Suprapubic skin (tissue), 4 donors: ENCODE measurements at regions not wholly inside any gene's neighbourhood (a gene's known extent, or its start where the extent isn't known, plus 50 kb on each side); places are given as distances from the start of the nearest gene placed in this dataset.

ENCODE experiments used
- DNase-seq, 2 donors: peaks; one replicate each; pipeline ENCODE4 v3.0.0-alpha.2; 2019; ENCODE audit warnings: low spot score in 2 of 2
- H3K27ac ChIP-seq: fragments of 200-600 bp; sonication (generic); one replicate; pipeline ENCODE4 v1.5.1; 2019
- H3K27me3 ChIP-seq: fragments of 200-600 bp; sonication (generic); one replicate; pipeline ENCODE4 v1.5.1; 2019
- H3K36me3 ChIP-seq: fragments of 200-600 bp; sonication (generic); one replicate; pipeline ENCODE4 v1.5.1; 2019
- H3K4me1 ChIP-seq: fragments of 200-600 bp; sonication (generic); one replicate; pipeline ENCODE4 v1.5.1; 2019
- H3K4me3 ChIP-seq: fragments of 200-600 bp; sonication (generic); one replicate; pipeline ENCODE4 v1.5.1; 2019; ENCODE audit warnings: mild to moderate bottlenecking
- H3K9me3 ChIP-seq: fragments of 200-600 bp; sonication (generic); one replicate; pipeline ENCODE4 v1.5.1; 2019
- CTCF ChIP-seq, 2 donors: fragments of 200-600 bp in 1 of 2; fragments of 450-650 bp in 1 of 2; sonication (generic) in 1 of 2; IDR thresholded peaks; one replicate each; pipeline ENCODE4 v1.5.1; 2016 to 2019; ENCODE audit warnings: antibody characterized with exemption in 2 of 2, mild to moderate bottlenecking in 1 of 2, moderate library complexity in 1 of 2
- EP300 ChIP-seq: sonication (generic); formaldehyde crosslinking; IDR thresholded peaks from one replicate; pipeline ENCODE4 v1.6.1; 2017; ENCODE audit warnings: antibody characterized with exemption
- POLR2A ChIP-seq, 2 donors: fragments of 450-650 bp; IDR thresholded peaks; one replicate each; pipeline ENCODE4 v1.6.1; 2017; ENCODE audit warnings: antibody characterized with exemption in 2 of 2, mild to moderate bottlenecking in 2 of 2, moderate library complexity in 2 of 2
- POLR2AphosphoS5 ChIP-seq, 3 donors: sonication (generic); formaldehyde crosslinking; IDR thresholded peaks; one replicate each; pipeline ENCODE4 v1.6.1; 2017; ENCODE audit warnings: antibody characterized with exemption in 3 of 3
- WGBS: methylation state at CpG from one replicate; pipeline ENCODE4 v1.1.5; 2018; 5-methylcytosine and 5-hydroxymethylcytosine counted together

GRCh38 chr17:31731118-31731517, 127.9 kb downstream of the COPRS start:
- Histone ChIP-seq H3K4me1 (no peaks in the 10 kb centered on the region), H3K27ac (no peak overlapping the region)
- no peak for TF ChIP-seq POLR2AphosphoS5 (IDR thresholded peaks at IDR 0.05)
- no peak for TF ChIP-seq POLR2A (IDR thresholded peaks at IDR 0.05)
- no peak for TF ChIP-seq CTCF (IDR thresholded peaks at IDR 0.05)
- TF ChIP-seq EP300: no peak

GRCh38 chr17:31726980-31727427, 132.0 kb downstream of the COPRS start:
- WGBS: 78% methylated on average over 4 of the region's 4 CpGs
- peaks cover 4% of the 10 kb centered on the region for H3K4me1 ChIP-seq

More at GRCh38 chr17:31731118-31731517, 127.9 kb downstream of the COPRS start:
- H3K9me3 ChIP-seq: no peaks in the 10 kb centered on the region
- H3K4me3 ChIP-seq: no peak overlapping the region
- H3K36me3 ChIP-seq: no peaks in the 10 kb centered on the region
- no peaks in the 10 kb centered on the region for H3K27me3 ChIP-seq
- DNase-seq: peak in 1 of 2 donors; percentile 44
- 75% methylated on average over 3 of the region's 3 CpGs for WGBS

GRCh38 chr17:31724619-31725018, 134.4 kb downstream of the COPRS start:
- 83% methylated on average over 8 of the region's 8 CpGs for WGBS
- TF ChIP-seq EP300: no peak
- no peaks in the 10 kb centered on the region for H3K9me3 ChIP-seq
- peaks cover 4% of the 10 kb centered on the region for H3K4me1 ChIP-seq
- H3K27me3 ChIP-seq: no peaks in the 10 kb centered on the region
- DNase-seq: peak in 1 of 2 donors; percentile 58
- H3K27ac ChIP-seq: no peak overlapping the region
- no peaks in the 10 kb centered on the region for H3K36me3 ChIP-seq
- H3K4me3 ChIP-seq: no peak overlapping the region

More at GRCh38 chr17:31726980-31727427, 132.0 kb downstream of the COPRS start:
- Histone ChIP-seq H3K27me3 (no peaks in the 10 kb centered on the region), H3K4me3 (no peak overlapping the region), H3K9me3 (no peaks in the 10 kb centered on the region), H3K27ac (no peak overlapping the region), H3K36me3 (no peaks in the 10 kb centered on the region)
- no peak for TF ChIP-seq CTCF (IDR thresholded peaks at IDR 0.05)
- TF ChIP-seq POLR2A (IDR thresholded peaks at IDR 0.05): no peak
- no peak for TF ChIP-seq POLR2AphosphoS5 (IDR thresholded peaks at IDR 0.05)
- no peak for TF ChIP-seq EP300
- DNase-seq: peak in 1 of 2 donors; percentile 9

GRCh38 chr17:31724026-31724425, 135.0 kb downstream of the COPRS start:
- no peaks in the 10 kb centered on the region for H3K9me3 ChIP-seq
- TF ChIP-seq EP300: no peak
- TF ChIP-seq POLR2A (IDR thresholded peaks at IDR 0.05): no peak
- no peak for TF ChIP-seq POLR2AphosphoS5 (IDR thresholded peaks at IDR 0.05)
- no peak for TF ChIP-seq CTCF (IDR thresholded peaks at IDR 0.05)
- DNase-seq: peak in 1 of 2 donors; percentile 66
- H3K4me3 ChIP-seq: no peak overlapping the region
- no peak overlapping the region for H3K27ac ChIP-seq
- no peaks in the 10 kb centered on the region for H3K27me3 ChIP-seq
- peaks cover 4% of the 10 kb centered on the region for H3K4me1 ChIP-seq
- WGBS: 81% methylated on average over 8 of the region's 8 CpGs
- H3K36me3 ChIP-seq: no peaks in the 10 kb centered on the region

DNA sequence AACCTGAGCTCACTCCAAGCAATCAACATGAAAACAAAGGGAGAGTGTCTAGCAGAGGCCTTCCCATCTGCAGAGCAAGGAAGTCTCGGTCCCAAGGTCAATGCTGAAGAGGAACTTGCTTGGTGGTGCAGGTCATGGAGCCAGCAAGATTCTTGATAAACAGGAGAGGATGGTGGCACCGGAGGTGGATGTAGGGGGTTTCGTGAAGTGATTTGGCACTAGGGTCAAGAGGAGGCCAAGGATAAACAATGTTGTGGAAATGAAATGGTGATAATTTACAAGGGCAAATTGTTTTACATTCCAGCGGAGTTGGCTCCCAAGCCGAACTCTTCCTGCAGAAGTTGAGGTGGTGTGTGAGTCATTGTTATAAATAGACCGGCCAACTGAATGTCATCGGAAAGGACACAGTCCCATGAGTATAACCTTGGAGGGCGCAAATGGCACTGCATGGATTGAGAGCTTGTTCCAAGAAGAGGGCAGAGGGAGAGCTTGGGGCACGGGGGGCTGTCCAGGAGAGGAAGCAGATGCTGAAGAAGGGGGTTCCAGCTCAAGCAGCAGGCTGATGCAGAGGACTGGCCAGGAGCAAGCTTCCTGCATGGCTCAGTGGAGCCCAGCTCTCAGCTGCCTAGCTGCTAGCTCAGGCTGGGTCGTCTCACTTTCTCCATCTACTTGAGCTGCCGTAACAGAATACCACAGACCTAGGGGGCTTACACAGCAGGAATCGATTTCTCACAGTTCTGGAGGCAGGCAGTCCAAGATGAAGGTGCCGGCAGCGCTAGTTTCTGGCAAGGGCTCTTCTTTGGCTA, 136.6 kb downstream of the COPRS start:
- Histone ChIP-seq H3K27me3 (no peaks in the 10 kb centered on the region), H3K27ac (no peak overlapping the region), H3K4me3 (no peak overlapping the region), H3K36me3 (no peaks in the 10 kb centered on the region), H3K9me3 (no peaks in the 10 kb centered on the region), H3K4me1 (peaks cover 4% of the 10 kb centered on the region)
- no peak for TF ChIP-seq CTCF (IDR thresholded peaks at IDR 0.05)
- no peak for TF ChIP-seq POLR2AphosphoS5 (IDR thresholded peaks at IDR 0.05)
- no peak for TF ChIP-seq EP300
- TF ChIP-seq POLR2A (IDR thresholded peaks at IDR 0.05): no peak
- WGBS: 77% methylated on average over 14 of the region's 14 CpGs
- DNase-seq: peak in 1 of 2 donors; percentile 49
